B cell (primary cell): ENCODE measurements at regions not wholly inside any gene's neighbourhood (a gene's known extent, or its start where the extent isn't known, plus 50 kb on each side); places are given as distances from the start of the nearest gene placed in this dataset.

Experiments
- EZH2 ChIP-seq: IDR thresholded peaks from 2 replicates; pipeline ENCODE4 v1.6.1; 2012; ENCODE audit warnings: borderline replicate concordance, low read depth, mild to moderate bottlenecking, moderate library complexity, low read length; ENCODE audit not compliant: insufficient read depth, poor library complexity, severe bottlenecking
- TF ChIP-seq, protein P1 (sequence below): fragments of 200-600 bp; IDR thresholded peaks from one replicate; pipeline ENCODE4 v1.8.0; 2022; ENCODE audit warnings: antibody characterized with exemption, mild to moderate bottlenecking

- TF ChIP-seq, protein P1, sequence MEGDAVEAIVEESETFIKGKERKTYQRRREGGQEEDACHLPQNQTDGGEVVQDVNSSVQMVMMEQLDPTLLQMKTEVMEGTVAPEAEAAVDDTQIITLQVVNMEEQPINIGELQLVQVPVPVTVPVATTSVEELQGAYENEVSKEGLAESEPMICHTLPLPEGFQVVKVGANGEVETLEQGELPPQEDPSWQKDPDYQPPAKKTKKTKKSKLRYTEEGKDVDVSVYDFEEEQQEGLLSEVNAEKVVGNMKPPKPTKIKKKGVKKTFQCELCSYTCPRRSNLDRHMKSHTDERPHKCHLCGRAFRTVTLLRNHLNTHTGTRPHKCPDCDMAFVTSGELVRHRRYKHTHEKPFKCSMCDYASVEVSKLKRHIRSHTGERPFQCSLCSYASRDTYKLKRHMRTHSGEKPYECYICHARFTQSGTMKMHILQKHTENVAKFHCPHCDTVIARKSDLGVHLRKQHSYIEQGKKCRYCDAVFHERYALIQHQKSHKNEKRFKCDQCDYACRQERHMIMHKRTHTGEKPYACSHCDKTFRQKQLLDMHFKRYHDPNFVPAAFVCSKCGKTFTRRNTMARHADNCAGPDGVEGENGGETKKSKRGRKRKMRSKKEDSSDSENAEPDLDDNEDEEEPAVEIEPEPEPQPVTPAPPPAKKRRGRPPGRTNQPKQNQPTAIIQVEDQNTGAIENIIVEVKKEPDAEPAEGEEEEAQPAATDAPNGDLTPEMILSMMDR, result no peak
- TF ChIP-seq EZH2, result no peak
These were observed 57.8 kb upstream of the KY start for GRCh38 chr3:134708671-134709070.
